A673 (cell line): ENCODE measurements at regions not wholly inside any gene's neighbourhood (a gene's known extent, or its start where the extent isn't known, plus 50 kb on each side); places are given as distances from the start of the nearest gene placed in this dataset.

Source experiments
- EZH2 ChIP-seq: fragments of 200-600 bp; sonication (generic); IDR thresholded peaks from 2 replicates; pipeline ENCODE4 v1.6.1; 2017; ENCODE audit warnings: borderline replicate concordance, low read depth, mild to moderate bottlenecking, mixed read lengths, antibody characterized with exemption, low read length; ENCODE audit not compliant: poor library complexity, severe bottlenecking
- TF ChIP-seq, protein P1 (sequence below): fragments of 300-800, 200-600 bp; sonication (generic); conservative IDR thresholded peaks from 2 replicates; pipeline ENCODE4 v1.5.1; 2017; ENCODE audit warnings: low read depth, mild to moderate bottlenecking, antibody characterized with exemption, low read length, moderate library complexity, mixed read lengths

DNA sequence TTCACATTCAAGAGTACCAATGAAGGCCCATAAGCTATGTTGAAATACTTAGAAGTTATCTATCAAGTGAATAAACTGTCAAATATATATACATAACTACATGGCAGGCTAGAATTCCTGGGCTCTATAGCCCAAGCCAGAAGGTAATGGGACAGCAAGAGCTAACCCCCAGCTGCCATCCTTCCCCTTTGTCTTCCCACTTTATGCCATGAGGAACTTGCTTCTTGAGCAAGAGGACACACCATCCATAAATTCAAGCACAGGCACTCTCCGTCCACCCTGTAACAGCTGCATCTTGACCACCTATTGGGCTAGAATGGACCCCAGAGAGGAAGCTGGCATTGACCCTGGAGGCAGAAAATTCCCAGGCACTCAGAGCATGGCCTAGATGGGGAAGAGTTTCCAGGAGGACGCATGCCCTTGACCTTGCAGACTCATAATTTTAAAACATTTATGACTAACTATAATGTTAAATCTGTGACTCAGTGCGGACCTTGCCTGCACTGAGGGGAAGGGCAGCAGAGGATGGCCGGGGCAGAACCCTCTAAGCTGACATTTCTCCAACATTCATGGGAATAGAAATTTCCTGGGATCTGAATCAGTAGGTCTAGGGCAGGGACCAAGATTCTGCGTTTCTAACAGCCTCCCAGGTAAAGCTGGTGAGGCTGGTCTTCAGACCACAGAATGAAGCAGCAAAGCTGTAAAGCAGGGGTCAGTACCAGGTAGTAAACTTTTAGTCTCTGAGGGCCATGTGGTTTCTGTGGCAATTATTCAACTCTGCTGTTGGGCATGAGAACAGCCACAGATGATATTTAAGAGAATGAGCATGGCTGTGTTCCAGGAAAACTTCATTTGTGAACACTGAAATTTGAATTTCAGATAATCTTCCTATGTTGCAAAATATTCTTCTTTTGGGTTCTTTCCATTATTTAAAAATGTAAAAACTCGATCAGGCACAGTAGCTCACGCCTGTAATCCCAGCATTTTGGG lies 71.4 kb upstream of the CLDN10 start:
- TF ChIP-seq, protein P1, sequence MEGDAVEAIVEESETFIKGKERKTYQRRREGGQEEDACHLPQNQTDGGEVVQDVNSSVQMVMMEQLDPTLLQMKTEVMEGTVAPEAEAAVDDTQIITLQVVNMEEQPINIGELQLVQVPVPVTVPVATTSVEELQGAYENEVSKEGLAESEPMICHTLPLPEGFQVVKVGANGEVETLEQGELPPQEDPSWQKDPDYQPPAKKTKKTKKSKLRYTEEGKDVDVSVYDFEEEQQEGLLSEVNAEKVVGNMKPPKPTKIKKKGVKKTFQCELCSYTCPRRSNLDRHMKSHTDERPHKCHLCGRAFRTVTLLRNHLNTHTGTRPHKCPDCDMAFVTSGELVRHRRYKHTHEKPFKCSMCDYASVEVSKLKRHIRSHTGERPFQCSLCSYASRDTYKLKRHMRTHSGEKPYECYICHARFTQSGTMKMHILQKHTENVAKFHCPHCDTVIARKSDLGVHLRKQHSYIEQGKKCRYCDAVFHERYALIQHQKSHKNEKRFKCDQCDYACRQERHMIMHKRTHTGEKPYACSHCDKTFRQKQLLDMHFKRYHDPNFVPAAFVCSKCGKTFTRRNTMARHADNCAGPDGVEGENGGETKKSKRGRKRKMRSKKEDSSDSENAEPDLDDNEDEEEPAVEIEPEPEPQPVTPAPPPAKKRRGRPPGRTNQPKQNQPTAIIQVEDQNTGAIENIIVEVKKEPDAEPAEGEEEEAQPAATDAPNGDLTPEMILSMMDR: no peak
- TF ChIP-seq EZH2: no peak
